GM11168 (cell line): ENCODE measurements at regions not wholly inside any gene's neighbourhood (a gene's known extent, or its start where the extent isn't known, plus 50 kb on each side); places are given as distances from the start of the nearest gene placed in this dataset.

Source experiments
- in situ Hi-C: fragments of 300-500 bp; cut with MboI; formaldehyde crosslinking; loops from one replicate; pipeline ENCODE4 v1.12.0; 2022; ENCODE audit warnings: low sequenced_read_pairs; ENCODE audit not compliant: unreplicated experiment

DNA sequence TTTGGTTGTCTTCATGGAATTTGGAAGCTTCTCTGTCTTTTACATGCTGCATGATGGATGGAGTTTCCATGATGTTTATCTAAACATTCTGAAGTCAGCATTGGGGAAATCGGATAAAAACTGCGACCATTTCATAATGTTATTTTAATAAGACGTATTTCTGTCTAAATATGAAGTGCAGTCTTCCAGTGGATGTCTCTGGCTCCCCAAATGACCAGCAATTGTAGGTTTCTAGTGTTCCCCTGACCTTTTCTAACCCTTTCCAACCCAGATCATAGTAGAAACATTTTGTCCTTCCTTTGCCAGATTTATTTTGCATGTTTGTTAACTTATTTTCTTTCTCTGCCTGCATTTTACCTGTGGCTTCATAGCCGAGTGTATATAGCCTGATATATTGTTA lies 559.3 kb downstream of the ADCYAP1 start:
- in situ Hi-C loops, result no loop called here

DNA sequence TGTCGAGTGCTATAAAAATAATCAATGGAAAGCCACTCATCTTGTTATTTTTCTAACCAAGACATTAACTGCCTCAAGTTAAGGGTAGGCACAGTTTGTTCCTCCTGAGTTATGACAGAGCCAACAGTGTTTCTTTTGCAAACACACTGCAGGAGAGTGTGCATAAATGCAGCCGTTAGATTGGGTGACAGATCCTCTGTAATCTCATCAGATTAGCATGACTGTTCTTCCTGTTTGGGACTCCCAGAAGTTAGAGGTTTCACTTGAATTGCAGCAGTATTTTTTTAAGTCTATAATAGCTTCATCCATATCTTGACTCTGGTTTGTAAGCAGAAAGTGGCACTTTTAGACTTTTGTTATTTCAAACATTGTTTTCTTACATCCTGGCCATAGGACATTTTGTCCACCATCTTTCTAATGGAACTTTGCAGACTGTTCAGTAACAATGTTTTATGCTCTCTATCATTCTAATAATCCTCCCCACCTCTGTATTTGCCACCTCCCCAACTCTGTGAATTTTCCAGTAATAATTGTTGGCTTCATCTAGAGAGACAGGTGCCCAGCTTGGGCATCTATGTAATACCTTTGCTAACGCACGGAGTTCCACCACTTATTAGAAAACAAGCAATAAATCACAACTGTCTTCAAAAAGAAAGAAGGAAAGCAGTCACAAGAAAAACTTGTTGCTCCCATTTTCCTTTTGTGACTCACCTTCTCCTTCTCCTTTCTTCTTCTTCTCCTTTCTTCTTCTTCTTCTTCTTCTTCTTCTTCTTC lies 560.0 kb downstream of the ADCYAP1 start:
- in situ Hi-C loops, result no loop called here

DNA sequence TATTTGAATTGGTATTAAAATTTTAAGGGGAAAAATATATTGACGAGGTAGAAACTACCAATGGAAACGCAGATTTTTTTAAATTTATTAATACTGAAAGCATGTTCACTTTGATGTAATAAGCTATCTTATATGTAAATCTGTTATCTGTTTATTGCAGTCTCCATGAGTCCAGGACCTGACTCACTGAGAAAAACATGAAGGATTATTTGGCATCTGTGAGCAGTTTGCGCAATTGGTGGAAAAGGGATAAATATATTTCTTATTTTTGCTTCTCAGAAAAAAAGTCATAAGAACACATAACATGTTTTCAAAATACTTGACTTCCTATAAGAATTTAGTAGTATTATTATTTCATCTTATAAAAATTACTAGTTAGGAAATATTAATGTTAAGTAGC lies 561.4 kb downstream of the ADCYAP1 start:
- in situ Hi-C loops, result no loop called here

DNA sequence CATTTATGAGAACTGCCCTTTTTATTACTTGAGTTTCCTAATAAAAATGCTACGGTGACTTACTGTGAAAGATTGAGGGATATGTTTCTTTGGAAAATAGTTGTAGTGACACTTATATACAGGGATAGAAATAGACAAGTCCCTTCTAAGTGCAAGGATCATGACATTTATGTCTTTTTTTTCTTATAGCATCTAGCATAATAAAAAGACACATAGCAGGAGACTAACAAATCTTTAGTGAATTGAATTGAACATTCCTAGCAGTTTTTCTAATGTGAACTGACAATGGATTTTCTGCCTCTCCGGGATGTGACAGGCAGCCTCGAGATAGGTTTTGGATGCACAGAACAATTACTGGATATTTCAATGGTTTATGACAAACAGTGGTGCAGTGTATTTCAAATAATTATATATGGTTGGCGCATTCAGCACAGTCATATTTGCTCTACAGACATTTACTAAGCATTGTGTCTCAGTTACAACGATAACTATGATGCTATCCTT lies 562.8 kb downstream of the ADCYAP1 start:
- in situ Hi-C loops, result no loop called here

DNA sequence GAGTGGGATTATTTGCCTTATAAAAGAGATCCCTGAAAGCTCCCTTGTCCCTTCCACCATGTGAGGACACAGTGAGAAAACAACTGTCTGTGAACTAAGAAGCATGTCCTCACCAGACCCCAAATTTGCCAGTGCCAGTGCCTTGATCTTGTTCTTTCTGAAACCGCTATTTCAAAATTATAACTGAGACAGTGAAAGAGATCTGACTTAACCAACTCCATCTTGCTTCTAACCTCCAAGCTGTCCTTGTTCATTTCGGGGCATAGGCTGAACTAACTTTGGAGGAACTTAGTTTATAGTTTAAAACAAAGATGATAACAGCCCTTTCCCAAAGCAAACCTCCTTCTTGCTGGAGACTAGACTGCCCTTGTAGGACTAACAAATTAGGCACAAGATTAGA lies 563.9 kb downstream of the ADCYAP1 start:
- in situ Hi-C loops, result no loop called here

DNA sequence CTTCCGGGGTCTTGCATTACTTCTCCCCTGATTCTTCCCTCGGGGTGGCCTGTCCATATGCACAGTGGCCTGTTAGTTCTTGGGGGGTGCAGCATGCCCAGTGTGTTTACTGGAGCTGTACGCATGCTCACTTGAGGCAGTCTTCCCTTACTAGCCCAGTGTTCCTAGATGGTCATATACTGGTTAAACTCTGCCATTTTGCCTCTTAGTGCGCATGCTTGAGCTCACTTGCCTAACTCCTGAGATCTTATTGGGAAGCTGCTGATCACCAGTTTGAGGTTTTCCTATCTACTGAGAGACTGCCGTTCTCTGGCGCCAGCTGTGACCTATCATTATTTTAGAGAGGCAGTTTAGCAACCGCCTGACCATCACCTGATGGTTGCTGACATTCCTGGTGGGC lies 571.2 kb downstream of the ADCYAP1 start:
- in situ Hi-C loops, result no loop called here

DNA sequence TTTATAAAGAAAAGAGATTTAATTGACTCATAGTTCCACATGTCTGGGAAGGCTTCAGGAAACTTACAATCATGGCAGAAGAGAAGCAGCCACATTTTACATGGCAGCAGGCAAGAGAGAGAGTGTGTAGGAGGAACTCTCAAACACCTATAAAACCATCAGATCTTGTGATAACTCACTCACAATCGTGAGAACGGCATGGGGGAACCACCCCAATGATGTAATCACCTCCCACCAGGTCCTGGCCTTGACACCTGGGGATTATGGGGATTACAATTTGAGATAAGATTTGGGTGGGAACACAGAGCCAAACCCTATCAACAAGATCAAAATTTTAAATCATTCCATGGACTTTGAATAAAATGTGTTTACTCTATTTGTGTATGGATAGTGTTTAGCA lies 575.6 kb downstream of the ADCYAP1 start:
- in situ Hi-C loops, result no loop called here

DNA sequence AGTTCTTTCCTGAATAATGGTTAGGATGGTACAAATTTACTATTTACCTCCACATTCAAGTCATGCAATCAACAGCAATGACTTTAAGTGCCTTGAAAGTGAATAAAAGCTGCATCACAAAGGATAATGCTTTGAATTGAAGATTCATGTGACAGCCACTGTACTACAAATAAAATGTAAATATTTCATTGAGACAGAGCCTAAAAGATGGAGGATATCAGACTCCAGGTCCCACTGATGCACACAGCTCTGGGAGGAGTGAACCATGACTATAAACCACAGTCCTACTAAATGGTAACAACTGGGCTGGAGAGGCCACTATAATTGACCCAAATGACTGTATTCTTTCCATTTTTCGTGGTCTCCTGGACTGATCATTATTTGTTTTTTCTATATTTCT lies 576.9 kb downstream of the ADCYAP1 start:
- in situ Hi-C loops, result no loop called here

DNA sequence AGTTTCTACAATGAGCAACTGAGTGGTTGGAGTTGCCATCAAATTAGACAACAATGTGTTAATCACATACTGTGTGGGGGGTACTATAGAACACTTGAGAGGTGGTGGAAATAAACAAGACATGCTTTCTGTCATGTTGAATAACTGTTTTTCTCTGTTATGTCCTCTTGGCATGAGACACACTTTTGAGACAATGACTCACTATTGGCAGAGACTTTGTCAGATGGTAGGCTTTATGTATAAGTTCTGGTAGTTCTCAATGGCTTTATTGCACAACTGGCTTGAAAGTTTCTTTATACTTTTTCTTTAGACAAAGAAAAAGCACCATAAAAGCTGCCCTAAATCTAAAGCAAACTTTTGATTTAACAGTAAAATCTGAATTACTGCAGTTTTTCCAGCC lies 578.7 kb downstream of the ADCYAP1 start:
- in situ Hi-C loops, result no loop called here

DNA sequence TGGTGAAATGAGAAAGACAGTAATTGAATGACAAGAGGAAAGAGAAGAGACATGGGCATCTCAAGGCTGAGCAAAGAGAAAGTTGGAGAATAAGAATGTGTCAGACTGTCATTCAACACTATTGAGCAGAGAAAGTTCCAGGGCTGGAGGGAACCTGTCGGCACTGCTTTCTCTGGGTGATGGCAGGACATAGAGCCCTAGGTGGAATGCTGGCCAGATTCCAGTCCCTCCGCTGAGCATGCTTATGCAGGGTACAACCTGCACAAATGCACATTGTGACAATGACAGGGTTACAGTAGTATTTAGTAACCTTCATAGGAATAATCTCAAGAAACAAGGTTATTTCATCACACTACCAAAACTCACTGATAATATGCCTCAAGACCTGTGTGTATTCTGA lies 582.8 kb downstream of the ADCYAP1 start:
- in situ Hi-C loops, result no loop called here

DNA sequence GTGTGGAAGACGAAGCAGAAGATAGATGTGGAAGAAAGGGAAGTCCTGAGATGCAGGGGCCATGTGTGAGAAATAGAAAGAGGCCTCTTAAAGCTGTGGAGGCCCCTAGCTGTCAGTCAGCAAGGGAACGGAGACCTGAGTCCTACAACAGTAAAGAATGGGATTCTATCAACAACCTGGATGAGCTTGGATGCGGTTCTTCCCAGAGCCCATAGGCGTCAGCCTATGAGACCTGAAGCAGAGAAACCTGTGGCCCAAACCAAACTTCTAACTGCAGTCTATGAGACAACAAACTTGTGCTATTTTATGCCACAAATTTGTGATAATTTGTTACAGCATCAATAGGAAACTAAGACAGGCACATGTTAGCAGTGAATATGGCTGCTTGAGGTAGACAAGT lies 583.7 kb downstream of the ADCYAP1 start:
- in situ Hi-C loops, result no loop called here

DNA sequence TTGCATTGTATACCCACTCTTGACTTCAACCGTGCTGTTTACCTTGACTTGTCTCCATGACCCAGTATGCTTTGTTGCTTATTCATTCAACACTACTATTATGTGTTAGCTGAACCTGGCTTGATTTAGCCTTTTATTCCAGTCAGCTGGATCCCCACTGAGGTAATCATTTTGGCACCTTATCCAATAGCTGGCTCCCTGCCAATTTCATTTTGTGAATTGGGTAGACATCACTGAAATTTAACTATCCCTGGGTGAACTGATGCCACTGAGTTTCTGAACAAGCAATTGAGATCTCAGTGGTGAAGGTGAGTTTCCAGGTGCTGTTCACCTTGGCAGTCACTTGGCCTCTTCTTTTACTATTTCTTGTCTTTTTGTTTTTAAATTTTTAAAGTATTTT lies 584.3 kb downstream of the ADCYAP1 start:
- in situ Hi-C loops, result no loop called here

DNA sequence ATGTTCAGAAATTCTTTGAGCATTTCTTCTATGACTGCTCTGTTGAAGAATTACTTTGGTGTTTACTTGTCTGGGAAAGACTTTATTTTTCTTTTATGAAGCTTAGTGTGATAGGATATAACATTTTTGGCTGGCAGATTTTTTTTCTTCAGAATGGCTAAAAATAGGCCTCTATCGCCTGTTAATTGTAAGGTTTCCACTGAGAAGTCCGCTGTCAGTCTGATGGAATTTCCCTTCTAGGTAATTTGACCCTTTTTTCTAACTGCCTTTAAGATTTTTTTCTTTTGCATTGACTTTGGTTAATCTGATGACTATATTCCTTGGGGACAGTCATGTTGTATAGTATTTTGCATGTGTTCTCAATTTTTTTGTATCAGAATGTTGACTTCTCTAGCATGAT lies 590.7 kb downstream of the ADCYAP1 start:
- in situ Hi-C loops, result no loop called here

DNA sequence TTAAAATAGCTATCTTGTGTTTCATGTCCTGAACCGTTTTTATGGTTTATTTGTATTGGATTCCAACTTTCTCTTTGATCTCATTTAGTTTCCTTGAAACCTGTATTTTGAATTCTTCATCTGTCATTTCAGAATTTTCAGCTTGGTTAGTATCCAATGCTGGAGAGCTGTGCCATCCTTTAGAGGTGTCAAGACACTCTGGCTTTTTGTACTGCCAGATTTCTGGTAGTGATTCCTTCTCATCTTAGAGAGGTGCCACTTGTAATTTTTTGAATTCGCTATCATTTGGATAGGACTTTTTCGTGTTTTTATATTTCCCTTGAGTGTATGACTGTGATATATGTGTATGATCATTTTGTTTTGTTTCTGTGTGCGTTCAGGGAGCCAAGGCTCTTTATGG lies 591.4 kb downstream of the ADCYAP1 start:
- in situ Hi-C loops, result no loop called here

DNA sequence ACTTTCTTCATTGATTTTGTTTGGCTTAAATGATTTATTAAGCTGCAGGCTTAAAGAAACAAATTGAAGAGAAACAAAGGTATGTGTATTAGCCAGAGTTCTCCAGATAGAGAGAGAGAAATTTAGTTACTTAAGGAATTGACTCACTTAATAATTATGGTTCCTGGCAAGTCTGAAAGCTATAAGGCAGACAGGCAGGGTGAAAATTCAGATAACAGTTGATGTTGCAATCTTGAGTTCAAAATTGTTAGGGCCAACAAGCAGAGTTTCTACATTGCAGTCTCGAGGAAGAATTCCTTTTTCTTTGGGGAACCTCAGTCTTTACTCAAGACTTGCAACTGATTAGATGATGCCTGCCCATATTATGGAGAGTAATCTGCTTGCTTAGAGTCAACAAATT lies 593.5 kb downstream of the ADCYAP1 start:
- in situ Hi-C loops, result no loop called here

DNA sequence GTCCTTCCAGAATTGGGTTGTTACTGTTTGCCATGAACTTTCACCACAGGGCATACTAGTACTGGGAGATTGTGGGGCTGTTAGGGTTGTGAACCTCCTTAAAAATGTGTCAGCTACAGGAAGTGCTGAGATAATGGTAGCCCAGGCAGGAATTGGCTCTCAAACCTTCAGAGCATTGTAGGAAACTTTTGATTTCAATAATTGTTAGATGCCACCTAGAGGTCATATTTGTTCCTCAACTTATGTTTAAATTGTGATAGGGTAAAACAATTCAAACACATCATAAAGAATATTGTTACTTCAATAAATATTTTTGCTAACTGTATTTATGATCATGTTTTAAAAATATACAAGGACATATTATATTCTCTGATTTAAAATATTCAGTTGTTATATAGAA lies 594.6 kb downstream of the ADCYAP1 start:
- in situ Hi-C loops, result no loop called here

DNA sequence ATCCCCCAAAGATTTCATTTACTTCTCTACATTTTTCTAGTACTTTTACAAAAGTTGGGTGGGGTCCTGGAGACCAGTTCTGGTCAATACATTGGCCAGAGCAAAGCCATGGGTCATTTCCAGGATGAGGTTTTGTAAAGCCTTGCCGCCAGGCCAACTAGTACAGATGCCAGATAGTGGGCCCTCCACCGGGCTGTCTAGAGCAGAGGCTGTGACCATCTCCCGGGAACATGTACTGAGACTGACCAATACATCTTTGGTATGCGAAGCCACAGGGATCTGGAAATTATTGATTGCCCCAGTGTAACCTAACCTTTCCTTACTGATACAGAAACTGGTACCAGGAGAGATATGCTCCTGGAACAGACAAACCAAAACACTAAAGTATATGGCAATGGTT lies 599.2 kb downstream of the ADCYAP1 start:
- in situ Hi-C loops, result no loop called here

DNA sequence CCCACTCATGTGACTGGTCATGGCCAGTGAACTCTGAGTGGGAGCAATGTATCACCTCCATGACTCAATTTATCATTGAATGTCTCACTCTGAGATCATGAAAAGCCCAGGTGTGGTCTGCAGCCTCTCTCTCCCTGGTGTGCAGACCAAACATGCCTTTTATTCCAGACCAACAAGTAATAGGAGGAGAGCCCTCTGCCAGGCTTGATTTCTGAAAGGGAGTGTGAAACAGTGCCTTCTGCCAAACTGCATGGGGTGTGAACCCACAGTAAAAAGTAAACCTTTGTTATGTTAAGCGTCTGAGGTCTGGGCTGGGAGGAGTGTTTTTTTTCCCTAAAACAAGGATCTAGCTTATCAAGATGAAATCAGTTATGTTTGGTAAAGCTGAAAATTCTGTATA lies 601.2 kb downstream of the ADCYAP1 start:
- in situ Hi-C loops, result no loop called here

DNA sequence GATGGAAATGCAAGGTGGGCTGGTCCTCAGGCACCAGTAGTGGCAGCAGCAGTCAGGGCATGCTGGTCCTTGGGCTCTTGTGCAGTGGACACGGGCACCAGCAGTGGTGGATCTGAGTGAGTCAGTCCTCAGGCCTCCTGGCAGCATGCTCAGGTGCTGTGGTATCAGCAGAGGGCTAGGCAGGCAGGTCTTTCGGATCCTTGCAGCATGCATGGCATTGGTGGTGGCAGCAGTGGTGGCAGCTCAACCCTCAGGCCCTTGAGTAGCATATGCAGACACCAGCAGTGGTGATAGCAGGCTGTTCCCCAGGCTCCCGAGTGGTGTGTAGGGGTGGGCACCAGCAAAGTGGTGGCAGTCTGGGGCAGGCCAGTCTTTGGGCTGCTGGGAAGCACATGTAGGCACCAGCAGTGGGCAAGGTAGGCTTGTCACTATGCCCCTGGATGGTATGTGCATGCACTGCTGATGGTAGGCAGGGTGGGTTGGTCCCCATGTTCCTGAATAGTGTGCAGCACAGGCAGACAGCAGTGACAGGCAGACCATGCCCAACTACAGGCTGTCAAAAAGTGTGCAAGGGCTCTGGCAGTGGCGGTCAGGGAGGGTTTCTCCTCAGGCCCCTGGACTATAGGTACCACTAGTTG lies 606.0 kb downstream of the ADCYAP1 start:
- in situ Hi-C loops, result no loop called here

DNA sequence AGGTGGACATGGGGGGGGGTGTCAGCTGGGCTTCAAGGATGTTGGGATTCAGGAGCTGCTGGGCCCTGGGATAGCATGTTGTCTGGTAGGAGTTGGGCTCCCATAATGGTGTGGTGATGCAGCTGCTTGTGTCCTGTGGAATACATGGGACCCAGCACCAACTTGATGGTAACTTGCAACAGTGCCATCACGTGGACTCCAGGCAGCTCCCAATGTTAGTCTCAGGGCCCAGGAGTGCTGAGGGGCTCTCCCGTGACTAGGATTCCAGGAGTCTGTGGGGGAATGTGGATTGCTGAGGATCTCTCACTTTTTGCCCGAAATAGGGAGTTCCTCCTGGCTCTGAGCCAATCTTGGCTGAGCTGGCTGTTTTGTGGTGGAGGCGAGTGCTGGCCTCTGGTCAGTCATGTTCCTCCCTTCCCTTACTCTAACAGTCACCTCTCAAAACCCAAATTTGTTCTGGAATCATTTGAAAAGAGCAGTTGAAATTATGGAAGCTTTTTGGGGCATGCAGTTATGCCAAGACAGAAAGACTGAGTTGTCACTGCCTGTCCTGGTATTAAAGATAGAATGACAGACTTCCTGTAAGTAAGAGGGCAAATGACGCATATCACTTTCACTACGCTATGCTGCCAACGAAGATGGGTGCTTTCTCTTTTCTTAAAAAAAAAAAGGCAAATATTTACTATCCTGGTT lies 607.1 kb downstream of the ADCYAP1 start:
- in situ Hi-C loops, result no loop called here

DNA sequence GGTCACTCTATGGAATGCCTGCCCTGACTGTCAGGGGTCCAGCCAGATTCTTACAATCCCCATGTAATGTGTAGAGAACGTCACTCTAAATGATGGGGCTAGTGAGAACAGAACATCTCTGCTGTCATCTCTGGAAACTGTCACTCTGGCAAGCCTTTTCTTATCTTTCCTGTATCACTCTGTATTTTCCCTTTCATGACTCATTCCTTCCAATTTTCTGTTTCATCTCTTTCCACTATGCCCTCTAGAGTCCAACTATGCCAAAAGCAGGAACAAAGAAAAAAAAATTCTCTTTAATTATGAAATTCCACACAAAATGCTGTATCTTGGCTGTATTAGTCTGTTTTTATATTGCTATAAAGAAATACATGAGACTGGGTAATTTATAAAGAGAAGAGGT lies 608.8 kb downstream of the ADCYAP1 start:
- in situ Hi-C loops, result no loop called here
